ENCODE measurements at regions not wholly inside any gene's neighbourhood (a gene's known extent, or its start where the extent isn't known, plus 50 kb on each side); places are given as distances from the start of the nearest gene placed in this dataset. TPM values are rescaled to one million over a fixed set of nuclear protein-coding genes. Genes with fewer than 3 reads are reported as not detected.

DNA sequence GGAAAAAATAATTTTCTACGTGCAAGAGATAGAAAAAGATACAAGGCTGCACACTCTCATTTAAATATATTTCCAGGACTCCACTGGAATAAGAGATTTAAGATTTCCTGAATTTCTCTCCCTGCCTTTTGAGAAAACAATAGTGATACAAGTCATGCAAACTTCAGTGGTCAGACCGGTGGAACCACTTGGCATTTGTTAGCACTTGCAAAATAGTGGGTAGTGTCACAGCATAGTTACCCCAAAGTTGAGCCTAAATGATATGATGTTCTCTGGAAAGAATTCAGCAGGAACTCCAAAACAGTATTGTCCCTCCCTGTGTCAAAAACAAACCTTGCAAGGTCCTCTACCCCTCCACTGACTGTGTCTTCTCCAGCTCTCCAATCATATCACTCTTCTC is 102.3 kb downstream of the ANKRD50 start:
- Histone ChIP-seq H3F3A (ENCODE audit: insufficient read depth) (no peaks in the 10 kb centered on the region), H3K4me3 (no peak overlapping the region), H3K79me2 (ENCODE audit: insufficient read depth) (no peaks in the 10 kb centered on the region), H3K36me3 (ENCODE audit: low read depth) (no peaks in the 10 kb centered on the region), H2AFZ (no peak overlapping the region), H3K27me3 (replicated peaks; ENCODE audit: insufficient read depth) (no peaks in the 10 kb centered on the region), H3K9ac (no peak overlapping the region), H3K4me1 (ENCODE audit: insufficient read depth) (no peaks in the 10 kb centered on the region), H3K27ac (no peak overlapping the region), H3K9me3 (ENCODE audit: low read depth) (no peaks in the 10 kb centered on the region), H3K4me2 (ENCODE audit: unreplicated experiment) (no peak overlapping the region), H3K9me2 (ENCODE audit: insufficient read depth) (no peaks in the 10 kb centered on the region), H4K20me1 (ENCODE audit: insufficient read depth) (no peaks in the 10 kb centered on the region)
- in situ Hi-C loops (cut with MboI), result no loop called here
- 38 to 45% methylated on average over 2 of the region's 2 CpGs for WGBS, 2 experiments (ENCODE audit: low coverage in 1 of 2, low lambda C conversion rate in 2 of 2, missing lambda C conversion rate in 2 of 2)
- TF ChIP-seq EZH2 (IDR thresholded peaks at IDR 0.05; ENCODE audit: insufficient read depth, poor library complexity, severe bottlenecking) (no peak), EZH2phosphoT487 (IDR thresholded peaks at IDR 0.05; ENCODE audit: insufficient read depth, low read depth) (no peak)
- no peak for DNase-seq

Small RNA genes in the stretch of these regions (small RNA-seq; reads per million reads assigned to genes)
- gene AC093767.1 (ENCODE audit: low read depth, low replicate concordance), result not detected
